UCSD-AML1 (cell line): ENCODE measurements at regions not wholly inside any gene's neighbourhood (a gene's known extent, or its start where the extent isn't known, plus 50 kb on each side); places are given as distances from the start of the nearest gene placed in this dataset.
"Not testable (repeated sequence)": the region's sequence is repeated elsewhere in the genome, so short reads cannot be mapped to it uniquely, and the experiment has no call there.

ENCODE experiments used
- DNase-seq: peaks from one replicate; lab custom pipeline; 2025; ENCODE audit not compliant: unreplicated experiment; lab: John Stamatoyannopoulos, UW

DNA sequence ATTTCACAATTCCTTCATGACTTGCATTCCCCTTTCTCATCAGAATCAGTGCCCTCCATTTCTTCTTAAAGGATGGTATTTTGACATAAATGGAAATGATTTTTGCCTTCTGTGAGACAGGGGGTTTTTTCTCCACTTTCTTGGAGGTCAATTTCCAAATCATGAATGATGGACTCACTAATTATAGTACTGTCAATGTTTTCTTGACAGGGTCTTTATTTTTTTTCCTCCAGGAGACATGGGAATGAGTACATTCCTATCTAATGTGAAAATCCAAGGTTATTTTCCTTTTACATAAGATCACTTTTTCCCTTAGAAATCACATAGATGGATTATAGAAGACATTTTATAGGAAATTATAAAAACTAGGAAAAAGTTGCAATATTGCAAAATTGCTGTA lies 141.7 kb downstream of the SPATA31A6 start:
- DNase-seq = not testable (repeated sequence)

DNA sequence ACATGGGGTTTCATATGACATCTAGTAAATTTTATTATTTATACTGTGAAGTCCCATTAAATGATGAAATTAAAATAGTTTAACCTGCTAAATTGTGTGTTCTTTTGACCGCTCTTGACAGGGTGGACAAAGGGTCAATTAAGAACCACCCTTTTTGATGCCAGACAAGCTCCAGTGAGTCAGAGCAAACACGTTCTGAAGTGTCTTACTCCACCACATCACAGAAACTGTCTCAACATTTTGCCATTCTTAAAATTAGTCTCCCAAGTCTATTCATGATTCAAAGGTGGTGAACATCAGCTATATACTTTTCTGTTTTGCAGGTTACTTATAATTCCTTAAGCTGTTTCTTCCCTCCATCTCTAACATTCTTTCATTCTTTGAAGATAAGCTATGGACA lies 142.1 kb downstream of the SPATA31A6 start:
- not testable (repeated sequence) for DNase-seq

DNA sequence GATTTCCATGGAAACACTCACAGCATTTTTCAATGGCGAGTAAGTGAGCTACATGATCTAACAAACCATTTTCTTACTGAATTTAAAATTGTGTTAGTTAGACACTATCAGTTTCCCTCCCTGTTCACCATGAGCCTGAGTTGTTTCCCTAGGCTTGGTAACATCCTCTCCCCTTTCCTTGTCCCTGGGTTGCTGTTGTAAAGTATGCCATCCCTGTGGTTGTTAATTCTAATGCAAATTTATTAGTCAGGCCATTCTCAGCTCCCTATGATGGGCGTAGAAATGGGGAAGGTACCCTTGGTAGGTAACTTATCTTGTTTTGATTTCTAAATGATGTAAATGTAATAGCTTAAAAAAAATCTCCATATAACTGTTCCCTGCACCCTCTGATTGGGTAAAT lies 143.0 kb downstream of the SPATA31A6 start:
- not testable (repeated sequence) for DNase-seq

DNA sequence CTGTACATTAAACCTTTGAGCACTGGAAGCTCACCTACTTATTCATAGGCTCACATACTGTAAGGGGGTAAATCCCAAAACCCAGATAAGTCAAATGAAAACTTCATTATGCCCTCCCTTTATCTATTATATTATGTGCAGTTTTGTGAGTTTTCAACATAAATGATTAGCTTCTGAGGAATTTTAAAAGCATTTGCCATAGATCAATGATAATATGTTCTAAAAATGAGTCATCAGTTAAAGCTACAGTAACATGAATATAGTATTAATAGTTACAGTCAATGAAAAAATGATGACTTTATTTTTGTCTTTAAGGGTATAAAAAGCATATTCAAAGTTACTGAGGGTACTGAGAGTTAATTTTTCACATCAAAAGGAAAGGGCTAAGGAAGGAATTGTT lies 151.9 kb downstream of the SPATA31A6 start:
- DNase-seq = not testable (repeated sequence)

DNA sequence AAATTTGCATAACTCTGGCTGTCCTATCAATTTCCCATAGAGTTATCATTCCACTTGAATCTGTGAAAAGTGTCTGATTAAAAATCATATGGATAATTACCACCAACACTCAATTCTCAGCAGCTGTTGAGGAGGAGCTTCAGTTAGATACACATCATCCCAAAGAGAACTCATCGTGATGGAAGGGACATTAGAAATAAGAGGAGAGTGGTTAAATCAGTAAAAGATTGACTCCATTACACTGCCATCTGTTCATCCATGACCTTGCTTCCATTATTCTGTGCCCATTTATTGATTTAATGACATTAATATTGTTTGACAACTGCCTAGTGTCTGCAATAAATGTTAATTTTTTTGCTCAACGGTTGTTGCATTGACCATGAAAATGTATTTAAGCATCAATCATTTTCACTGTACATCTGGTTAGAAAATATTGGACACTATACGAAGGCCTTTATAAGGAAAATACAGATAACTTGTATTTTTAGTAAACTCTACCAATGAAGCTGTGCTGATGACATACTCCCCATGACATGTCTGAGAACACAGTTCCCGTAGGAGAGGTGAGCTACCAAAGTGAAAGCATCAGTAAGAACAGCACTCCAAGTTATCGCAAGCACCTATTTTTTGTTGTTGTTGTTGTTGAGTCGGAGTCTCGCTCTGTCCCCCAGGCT lies 152.7 kb downstream of the SPATA31A6 start:
- not testable (repeated sequence) for DNase-seq

DNA sequence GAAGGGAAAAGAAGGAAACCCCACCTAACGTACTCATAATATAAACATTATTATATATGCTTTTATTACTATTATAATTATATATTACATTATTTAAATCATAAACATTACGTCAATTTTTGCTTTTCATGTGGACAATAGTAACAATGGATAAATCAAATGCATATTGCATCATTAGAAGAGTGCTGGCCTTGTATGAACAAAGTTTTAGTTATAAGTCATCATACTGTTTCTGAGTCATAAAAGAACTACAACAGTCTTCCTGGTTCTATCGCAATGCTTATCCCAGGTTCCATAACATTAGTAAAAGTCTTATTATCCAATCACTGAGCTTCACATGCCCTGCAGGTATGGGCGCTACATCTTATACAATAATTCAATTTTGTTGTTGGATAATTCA lies 154.8 kb downstream of the SPATA31A6 start:
- DNase-seq = not testable (repeated sequence)

DNA sequence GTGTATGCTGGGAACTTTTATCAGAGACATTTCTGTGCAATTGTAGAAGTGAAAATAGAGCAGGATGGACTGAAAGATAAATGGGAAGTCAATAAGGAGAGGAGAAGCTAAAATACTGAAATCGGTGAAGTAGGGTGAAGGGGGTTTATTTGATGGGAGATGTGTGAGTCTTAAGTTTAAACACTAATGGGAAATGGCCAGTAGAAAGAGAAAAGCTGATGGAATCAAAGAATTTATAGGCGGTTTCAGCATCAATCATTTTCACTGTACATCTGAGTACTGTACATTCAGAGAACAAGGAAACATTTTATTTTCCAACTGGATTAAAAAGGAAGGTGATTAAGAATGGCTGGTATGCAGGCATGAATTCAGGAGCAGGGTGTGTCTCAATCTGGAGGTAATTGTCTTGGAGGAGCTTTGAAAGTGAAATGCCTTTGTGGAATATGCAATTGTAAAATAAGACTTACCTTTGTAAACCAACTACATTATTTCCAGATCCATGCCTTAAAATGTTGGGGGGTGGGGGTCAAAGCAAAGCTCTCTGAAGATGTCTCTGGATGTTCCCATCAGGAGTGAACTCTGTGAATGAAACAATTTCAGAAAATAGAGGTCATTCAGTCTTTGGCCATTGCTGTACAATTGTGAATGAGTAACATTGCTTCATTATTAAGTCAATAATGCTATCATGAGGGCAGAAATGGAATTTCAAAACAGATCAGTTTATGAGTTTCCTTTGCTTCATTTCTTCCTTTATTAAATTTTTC lies 156.4 kb downstream of the SPATA31A6 start:
- DNase-seq = not testable (repeated sequence)

DNA sequence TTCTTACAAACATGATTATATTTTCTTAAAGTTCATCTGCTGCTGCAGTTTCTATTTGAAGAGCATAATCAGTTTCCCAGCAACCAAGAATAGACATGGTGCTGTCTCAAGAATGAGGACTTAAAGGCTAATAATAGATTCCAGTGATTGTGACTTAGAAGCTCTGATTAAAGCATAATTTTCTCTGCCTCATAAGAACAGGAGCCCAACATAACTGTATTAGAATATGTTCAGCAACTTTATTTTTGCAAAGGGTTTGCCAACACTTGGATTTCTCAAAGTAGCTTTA lies 156.9 kb downstream of the SPATA31A6 start:
- not testable (repeated sequence) for DNase-seq

DNA sequence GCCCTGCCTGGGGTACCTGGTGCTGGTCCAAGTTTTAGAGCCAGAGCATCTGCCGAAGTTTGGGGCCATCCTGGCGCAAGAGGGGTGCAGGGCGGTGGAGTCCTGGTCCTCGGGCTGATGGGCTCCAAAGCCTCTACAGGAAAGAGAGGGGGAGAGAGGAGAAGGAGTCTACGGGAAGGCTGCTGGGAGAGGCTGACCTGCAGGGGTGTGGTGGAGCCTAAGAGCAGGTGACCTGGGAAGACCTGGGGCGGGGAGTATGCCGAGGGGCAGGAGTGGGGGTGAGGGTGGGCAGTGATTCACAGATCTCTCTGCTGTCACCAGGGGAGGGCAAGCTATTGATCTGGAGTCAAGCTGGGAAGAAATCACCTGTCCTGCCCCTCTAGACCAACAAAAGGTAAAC lies 158.4 kb downstream of the SPATA31A6 start:
- not testable (repeated sequence) for DNase-seq

DNA sequence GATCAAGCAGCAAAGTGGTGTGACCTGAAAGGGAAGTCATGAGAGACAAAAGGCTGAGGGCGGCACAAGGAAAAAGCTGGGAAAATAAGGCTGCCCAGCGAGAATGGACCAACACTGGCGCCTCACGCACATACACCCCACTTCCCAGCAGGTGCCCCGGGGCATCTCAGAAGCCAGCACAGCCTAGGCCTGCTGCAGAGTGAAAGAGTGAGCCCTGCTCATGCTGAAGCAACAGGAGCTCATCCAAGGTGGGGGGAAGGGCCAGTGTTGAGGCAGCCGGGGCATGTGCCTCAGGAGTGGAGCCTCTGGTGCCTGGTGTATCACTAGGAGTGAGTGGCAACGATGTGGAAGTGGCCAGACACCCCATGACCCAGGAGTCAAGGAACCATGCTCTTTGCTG lies 158.8 kb downstream of the SPATA31A6 start:
- DNase-seq = not testable (repeated sequence)

DNA sequence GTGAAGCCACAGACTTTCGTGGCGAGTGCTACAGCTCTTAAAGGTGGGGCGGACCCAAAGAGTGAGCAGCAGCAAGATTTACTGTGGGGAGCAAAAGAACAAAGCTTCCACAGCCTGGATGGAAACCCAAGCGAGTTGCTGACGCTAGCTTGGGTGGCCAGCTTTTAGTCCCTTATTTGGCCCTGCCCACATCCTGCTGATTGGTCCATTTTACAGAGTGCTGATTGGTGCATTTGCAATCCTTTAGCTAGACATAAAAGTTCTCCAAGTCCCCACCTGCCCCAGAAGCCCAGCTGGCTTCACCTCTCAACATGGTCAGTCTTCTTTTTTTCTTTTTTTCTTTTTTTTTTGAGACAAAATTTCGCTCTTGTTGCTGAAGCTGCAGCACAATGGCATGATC lies 161.0 kb downstream of the SPATA31A6 start:
- not testable (repeated sequence) for DNase-seq

DNA sequence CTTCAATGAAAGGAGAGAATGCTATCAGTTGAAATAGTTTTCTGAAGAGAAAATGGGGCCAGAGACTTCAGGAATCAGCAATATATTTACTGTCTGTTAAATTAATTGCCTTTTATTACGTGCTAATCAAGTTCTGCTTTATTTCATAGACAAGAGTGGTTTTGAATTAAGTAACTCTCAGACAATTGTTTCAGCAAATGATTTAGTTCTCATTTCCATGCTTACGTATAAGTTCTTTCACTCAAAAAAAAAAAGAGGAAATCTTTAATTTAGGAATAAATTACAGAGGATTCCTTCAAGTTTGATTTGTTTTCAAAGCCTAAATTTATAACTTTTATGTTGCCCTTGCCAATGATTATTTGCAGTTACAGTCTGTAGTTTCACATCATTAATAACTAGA lies 163.5 kb downstream of the SPATA31A6 start:
- DNase-seq = not testable (repeated sequence)

DNA sequence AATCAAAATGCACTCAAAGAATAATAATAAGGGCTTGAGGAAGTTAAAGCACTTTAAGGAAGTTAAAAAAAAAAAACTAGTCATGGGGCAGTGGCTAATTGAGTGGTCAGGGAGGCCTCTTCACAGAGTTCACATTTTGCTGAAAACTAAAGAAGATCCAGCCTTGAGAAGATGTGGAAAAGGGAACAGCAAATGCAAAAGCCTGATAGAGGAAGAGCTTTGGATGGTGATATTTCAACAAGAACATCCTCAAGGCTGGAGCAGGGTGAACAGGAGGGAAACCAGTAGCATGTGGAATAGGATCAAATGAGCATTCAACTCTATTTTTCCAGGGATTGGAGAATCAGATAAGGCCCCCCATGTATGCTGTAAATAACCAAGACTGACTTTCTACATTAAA lies 165.7 kb downstream of the SPATA31A6 start:
- not testable (repeated sequence) for DNase-seq

DNA sequence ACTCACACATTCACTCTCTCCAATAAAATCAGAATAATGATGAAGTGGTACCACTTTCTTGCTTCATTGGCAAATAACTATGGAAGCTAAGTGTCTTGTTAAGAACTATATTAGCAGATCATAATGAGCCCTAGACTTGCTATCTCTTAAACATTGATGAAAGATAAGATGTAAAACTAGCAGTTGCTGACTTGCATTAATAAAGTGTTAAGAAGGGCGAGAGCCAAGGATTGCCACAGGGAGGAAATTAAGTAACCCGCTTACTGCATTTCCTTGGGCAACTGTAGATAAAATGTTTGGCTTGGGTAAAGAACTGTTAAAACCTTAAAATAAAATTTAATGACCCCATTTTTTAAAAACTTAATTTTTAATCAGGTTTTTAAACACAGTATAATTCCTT lies 167.0 kb downstream of the SPATA31A6 start:
- not testable (repeated sequence) for DNase-seq

DNA sequence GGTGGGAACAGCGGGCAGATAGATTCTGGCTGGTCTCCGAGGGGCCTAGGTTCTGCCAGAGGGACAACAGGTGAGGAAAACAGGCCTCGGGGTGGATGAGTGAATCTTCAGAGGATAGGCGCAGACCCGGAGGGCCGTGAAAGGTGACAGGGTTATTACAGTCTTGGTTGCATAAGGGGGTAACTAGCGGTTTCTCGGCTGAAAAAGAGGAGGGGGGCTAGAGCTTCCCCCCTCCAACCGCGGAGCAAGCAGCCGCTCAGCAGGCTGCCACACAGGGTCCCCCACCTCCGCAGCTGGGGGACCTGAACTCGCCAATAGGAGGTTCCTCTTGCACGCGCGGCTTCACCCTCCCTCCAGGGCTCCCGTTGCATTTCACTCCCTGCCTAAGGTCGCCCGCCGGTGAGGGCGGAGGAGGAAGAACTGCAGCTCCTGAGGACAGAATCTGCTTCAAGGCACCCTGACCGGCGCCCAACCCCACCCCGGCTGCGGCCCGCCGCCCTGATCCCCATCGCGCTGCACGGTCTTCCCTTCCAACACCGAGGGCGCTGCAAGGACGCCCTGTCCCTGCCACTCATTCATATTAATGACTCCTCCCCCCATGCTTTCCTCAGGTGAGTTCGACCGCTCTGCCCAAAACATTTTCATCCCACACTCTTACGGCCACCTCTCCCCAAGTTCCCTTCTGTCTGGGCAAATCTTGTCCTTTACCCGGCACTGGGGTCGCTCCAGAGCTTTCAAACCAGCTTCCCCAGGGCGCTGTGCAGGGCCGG lies 174.3 kb downstream of the SPATA31A6 start:
- DNase-seq = not testable (repeated sequence)

DNA sequence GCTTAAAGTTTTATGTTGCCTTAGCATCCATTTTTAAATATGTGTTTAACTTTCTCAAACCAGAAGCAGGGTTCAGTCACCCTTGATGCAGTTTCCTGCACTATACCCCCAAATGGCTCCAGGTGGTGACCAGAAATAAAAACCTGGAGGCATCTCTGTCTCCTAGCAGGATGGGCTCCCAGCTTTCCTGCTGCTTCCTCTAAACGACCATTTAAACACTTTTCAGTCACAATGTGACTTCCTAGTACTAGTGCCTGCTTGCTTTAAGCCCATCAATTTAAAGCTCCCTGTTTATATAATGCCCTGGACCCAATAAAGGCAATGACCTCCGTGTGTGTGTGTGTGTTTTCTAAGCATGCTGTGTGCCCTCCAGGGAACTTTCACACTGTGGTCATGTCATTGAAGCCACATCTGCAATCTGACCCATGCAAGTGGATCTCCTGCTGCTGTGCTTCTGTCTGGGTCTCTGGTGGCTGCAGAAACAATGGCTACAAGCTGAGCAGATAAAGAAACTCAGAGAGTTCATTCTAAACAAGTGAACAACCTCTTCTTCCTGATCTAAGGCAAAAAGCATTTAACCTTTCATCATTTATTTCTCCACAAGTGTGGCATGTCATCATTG lies 175.3 kb downstream of the SPATA31A6 start:
- DNase-seq = not testable (repeated sequence)

DNA sequence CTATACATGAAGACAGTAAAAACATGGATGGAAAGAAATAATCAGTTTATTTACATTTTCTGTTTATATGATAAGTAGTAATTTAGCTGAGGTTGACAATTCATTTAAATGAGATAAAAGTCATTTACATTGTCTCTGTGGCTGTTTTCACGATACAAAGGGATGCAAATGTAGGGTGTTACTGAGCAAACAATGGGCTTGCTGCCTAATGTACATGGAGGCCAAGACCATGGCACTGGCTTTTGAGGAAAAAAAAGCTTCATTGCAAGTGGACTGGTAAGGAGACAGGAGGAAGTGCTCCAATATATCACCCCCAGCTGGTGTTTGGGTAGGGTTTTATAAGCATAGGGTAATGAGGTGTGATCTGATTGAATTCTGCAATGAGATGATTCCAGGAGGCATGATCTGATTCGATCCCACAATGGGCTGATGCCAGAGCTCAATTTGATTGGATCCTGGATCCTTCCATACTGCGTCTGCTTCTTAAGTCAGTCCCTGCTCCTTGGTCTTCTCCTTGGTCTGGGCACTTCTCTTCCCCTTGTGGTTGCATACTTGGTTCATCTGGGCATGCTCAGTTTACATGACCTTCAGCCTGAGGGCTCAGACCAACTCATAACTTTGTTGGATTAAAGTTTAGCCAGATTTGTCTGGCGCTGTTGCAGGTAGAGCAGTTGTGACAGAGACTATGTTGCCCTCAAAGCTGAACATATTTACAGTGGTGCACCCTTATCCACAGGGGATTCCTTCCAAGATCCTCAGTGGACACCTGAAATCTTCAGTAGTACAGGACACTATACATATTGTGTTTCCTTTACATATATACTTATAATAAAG lies 181.2 kb downstream of the SPATA31A6 start:
- DNase-seq = not testable (repeated sequence)

DNA sequence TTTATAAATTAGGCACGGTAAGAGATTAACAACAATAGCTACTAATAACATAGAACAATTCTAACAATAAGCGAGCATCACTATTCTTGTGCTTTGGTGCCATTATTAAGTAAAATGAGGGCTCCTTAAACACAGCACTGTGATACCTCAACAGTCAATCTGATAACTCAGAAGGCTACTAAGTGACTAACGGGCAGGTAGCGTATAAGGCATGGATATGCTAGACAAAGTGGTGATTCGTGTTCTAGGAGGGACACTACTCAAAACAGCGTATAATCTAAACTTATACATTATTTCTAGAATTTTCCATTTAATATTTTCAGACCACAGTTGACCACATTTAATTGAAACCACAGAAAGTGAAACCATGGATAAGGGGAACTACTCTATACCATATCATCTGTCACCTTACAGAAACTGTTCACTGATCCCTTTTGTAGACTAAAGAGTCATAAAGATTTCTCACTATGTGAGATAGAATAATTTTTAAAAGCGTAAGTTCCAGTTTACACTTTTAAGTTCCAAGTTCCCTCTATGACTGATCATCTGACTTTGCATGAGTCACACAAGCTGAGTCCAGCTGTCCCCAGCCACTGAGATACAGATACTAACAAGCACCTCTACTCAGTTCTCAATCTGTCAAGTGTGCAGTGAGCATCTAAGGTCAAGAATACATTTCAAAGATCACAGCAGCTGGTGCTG lies 181.9 kb downstream of the SPATA31A6 start:
- DNase-seq = not testable (repeated sequence)

DNA sequence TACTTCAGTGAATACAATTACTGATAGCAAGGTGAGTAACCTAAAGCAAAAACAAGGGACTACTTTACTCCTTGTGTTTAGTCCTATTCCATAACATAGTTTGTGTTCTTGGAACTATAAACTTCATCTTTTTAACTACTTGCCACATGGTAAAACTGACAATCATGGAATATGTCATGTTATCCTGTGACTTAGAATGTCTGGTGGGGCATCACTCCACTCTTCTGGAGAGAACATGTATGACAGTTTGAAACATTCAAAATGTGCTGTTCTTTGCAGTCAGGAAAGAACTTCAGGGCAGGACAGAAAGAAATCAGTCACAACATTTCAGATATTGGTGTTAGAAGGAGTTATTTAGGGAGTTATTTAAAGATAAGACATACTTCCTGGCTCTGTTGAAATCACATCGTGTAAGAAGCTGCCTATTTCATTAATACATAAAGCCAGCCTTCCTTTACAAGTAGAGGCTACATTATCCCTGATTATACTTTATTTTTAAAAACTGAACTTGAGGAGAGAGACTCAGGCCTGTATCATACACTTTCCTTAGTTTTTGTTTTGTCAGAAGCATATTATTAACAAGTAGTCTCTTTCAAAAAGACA lies 184.9 kb downstream of the SPATA31A6 start:
- DNase-seq = not testable (repeated sequence)
